Stimulated activated naive B cell treated with anti-CD40 and anti-IgM and Interleukin-4, amounts not matched to agents 10 μg/mL and 1 μg/mL and 100 μg/mL, for 72 hours (primary cell): ENCODE measurements at regions not wholly inside any gene's neighbourhood (a gene's known extent, or its start where the extent isn't known, plus 50 kb on each side); places are given as distances from the start of the nearest gene placed in this dataset.

Experiments used
- ATAC-seq, 2 donors: fragments of 150-1000 bp; cut with Tn5 transposase; replicated peaks; 2 replicates each; pipeline ENCODE4 v1.10.0; 2021; ENCODE audit warnings: moderate library complexity in 1 of 2
- DNase-seq: peaks from one replicate; pipeline ENCODE4 v3.0.0; 2021
- H3K27ac Mint-ChIP-seq: one replicate; pipeline ENCODE4 v1.8.0; 2022; ENCODE audit warnings: mild to moderate bottlenecking, mixed read lengths
- H3K27me3 Mint-ChIP-seq, 2 donors: one replicate each; pipeline ENCODE4 v1.8.0; 2022; ENCODE audit warnings: mixed read lengths in 2 of 2
- H3K36me3 Mint-ChIP-seq, 2 donors: one replicate each; pipeline ENCODE4 v1.8.0; 2022; ENCODE audit warnings: mixed read lengths in 2 of 2, mild to moderate bottlenecking in 1 of 2
- H3K4me1 Mint-ChIP-seq, 2 donors: one replicate each; pipeline ENCODE4 v1.8.0; 2022; ENCODE audit warnings: mixed read lengths in 2 of 2, mild to moderate bottlenecking in 1 of 2
- H3K4me3 Mint-ChIP-seq, 2 donors: one replicate each; pipeline ENCODE4 v1.8.0; 2022; ENCODE audit warnings: mild to moderate bottlenecking in 2 of 2, mixed read lengths in 2 of 2, moderate library complexity in 1 of 2
- H3K9me3 Mint-ChIP-seq, 2 donors: one replicate each; pipeline ENCODE4 v1.8.0; 2022; ENCODE audit warnings: mixed read lengths in 2 of 2, mild to moderate bottlenecking in 1 of 2

GRCh38 chr13:72657379-72657778 lies 70.0 kb downstream of the MZT1 start:
- Mint-ChIP-seq H3K27me3 (peaks cover 0 to 11% of the 10 kb centered on the region in 2 donors), H3K36me3 (no peaks in the 10 kb centered on the region), H3K4me3 (no peak overlapping the region), H3K27ac (no peak overlapping the region), H3K9me3 (no peaks in the 10 kb centered on the region), H3K4me1 (no peaks in the 10 kb centered on the region)
- no peak for DNase-seq
- no peak for ATAC-seq

DNA sequence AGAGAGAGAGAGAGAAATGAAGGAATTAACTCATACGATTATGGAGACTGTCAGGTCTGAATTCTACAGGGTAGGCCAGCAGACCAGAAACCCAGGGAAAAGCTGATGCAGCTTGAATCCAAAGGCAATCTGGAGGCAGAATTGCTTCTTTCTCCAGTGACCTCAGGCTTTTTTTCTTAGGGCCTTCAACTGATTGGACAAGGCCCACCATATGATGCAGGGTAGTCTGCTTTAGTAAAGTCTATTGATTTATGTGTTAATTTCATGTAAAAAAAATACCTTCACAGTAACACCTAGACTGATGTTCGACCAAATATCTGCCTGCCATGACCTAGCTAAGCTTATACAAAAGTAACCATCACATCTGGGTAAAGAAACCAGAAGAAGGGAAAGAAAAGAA lies 71.1 kb downstream of the MZT1 start:
- no peaks in the 10 kb centered on the region for H3K36me3 Mint-ChIP-seq
- H3K4me3 Mint-ChIP-seq: no peak overlapping the region
- ATAC-seq (no peak), DNase-seq (no peak)
- no peak overlapping the region for H3K27ac Mint-ChIP-seq
- peaks cover 0 to 11% of the 10 kb centered on the region in 2 donors for H3K27me3 Mint-ChIP-seq
- no peaks in the 10 kb centered on the region for H3K9me3 Mint-ChIP-seq
- no peaks in the 10 kb centered on the region for H3K4me1 Mint-ChIP-seq

DNA sequence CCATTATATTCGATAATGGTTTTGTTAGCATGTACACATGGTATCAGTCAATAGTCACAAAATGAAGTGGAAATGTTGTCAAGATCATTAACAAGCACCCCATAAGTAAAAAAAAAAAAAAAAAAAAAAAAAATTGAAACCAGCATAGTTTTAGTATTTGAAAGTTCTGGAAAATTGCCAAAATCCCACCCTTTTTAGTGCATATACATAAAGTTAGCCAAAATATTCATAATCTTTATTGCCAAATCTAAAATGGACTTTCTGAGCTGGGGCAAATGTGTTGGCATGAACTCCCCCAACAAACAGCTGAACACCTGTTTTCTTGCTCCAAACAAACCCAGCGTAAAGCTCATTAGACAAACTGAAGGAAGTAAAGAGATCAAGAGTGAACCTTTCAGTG lies 73.9 kb downstream of the MZT1 start:
- no peaks in the 10 kb centered on the region for H3K4me1 Mint-ChIP-seq
- no peak overlapping the region for H3K27ac Mint-ChIP-seq
- no peak overlapping the region for H3K4me3 Mint-ChIP-seq
- H3K36me3 Mint-ChIP-seq: no peaks in the 10 kb centered on the region
- peaks cover 0 to 11% of the 10 kb centered on the region in 2 donors for H3K27me3 Mint-ChIP-seq
- no peak for DNase-seq
- H3K9me3 Mint-ChIP-seq: no peaks in the 10 kb centered on the region
- no peak for ATAC-seq

- DNase-seq (no peak), ATAC-seq (no peak)
- peaks cover 0 to 11% of the 10 kb centered on the region in 2 donors for H3K27me3 Mint-ChIP-seq
- H3K9me3 Mint-ChIP-seq: no peaks in the 10 kb centered on the region
- H3K4me1 Mint-ChIP-seq: no peaks in the 10 kb centered on the region
- no peak overlapping the region for H3K27ac Mint-ChIP-seq
- H3K4me3 Mint-ChIP-seq: no peak overlapping the region
- no peaks in the 10 kb centered on the region for H3K36me3 Mint-ChIP-seq
Observed at GRCh38 chr13:72652681-72653080, 74.7 kb downstream of the MZT1 start.

- Mint-ChIP-seq H3K4me3 (no peak overlapping the region), H3K27ac (no peak overlapping the region), H3K9me3 (no peaks in the 10 kb centered on the region), H3K36me3 (no peaks in the 10 kb centered on the region), H3K4me1 (no peaks in the 10 kb centered on the region), H3K27me3 (peaks cover 0 to 6% of the 10 kb centered on the region in 2 donors)
- ATAC-seq: no peak
- DNase-seq: no peak
Observed at GRCh38 chr13:72651144-72651543, 76.3 kb downstream of the MZT1 start.

- H3K4me3 Mint-ChIP-seq: no peak overlapping the region
- no peaks in the 10 kb centered on the region for H3K36me3 Mint-ChIP-seq
- H3K27me3 Mint-ChIP-seq: peaks cover 0 to 6% of the 10 kb centered on the region in 2 donors
- no peaks in the 10 kb centered on the region for H3K4me1 Mint-ChIP-seq
- no peaks in the 10 kb centered on the region for H3K9me3 Mint-ChIP-seq
- no peak overlapping the region for H3K27ac Mint-ChIP-seq
- ATAC-seq: no peak
- no peak for DNase-seq
Observed at GRCh38 chr13:72650051-72650700, 77.3 kb downstream of the MZT1 start.

DNA sequence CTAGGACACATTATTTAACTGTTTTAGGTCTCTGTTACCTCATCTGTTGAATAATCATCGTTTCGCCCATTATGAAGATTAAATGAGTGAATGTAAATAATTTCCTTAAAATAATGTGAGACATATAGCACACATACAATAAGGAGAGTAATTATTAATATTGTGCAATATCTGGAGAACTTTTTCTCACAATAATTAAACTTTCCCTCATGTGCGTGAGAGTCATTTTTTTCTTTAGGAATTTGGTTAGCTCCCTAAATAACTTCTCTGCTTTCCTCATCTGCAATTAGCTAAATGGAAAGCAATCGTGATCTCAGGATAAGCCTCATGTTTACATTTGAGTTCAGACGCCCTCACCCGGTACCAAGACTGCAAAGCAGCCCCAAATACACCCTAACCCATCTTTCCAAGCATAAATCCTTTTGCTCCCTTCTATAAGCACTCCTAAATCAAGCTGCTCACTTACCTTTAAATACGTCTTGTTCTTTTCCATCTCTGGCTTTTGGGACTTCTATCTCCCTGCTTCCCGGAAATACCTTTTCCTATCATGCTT lies 78.8 kb downstream of the MZT1 start:
- no peak for ATAC-seq
- Mint-ChIP-seq H3K4me3 (no peak overlapping the region), H3K4me1 (no peaks in the 10 kb centered on the region), H3K36me3 (no peaks in the 10 kb centered on the region), H3K27ac (no peak overlapping the region), H3K27me3 (peaks cover 0 to under 1% of the 10 kb centered on the region in 2 donors), H3K9me3 (no peaks in the 10 kb centered on the region)
- DNase-seq: no peak

DNA sequence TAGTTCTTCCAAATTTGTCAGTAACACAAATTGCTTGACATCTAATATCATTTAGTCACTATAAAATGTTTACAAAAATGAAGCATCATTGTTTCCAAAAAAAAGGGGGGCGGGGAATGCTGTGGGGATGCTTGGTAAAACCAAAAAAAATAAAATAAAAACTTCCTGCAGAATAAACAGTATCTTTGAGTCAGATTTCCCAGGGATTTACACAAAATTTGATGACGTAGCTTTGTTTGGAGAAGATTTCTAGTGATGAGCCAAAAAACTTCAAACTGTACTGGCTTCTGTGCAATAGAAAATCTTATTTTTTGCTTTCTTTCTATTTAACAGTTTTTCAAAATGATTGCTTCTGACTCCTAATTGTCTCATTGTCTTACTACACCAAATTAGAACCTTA lies 80.0 kb downstream of the MZT1 start:
- H3K4me1 Mint-ChIP-seq: no peaks in the 10 kb centered on the region
- H3K9me3 Mint-ChIP-seq: no peaks in the 10 kb centered on the region
- H3K4me3 Mint-ChIP-seq: no peak overlapping the region
- no peak for ATAC-seq
- no peaks in the 10 kb centered on the region for H3K27me3 Mint-ChIP-seq
- no peak for DNase-seq
- H3K27ac Mint-ChIP-seq: no peak overlapping the region
- H3K36me3 Mint-ChIP-seq: no peaks in the 10 kb centered on the region

DNA sequence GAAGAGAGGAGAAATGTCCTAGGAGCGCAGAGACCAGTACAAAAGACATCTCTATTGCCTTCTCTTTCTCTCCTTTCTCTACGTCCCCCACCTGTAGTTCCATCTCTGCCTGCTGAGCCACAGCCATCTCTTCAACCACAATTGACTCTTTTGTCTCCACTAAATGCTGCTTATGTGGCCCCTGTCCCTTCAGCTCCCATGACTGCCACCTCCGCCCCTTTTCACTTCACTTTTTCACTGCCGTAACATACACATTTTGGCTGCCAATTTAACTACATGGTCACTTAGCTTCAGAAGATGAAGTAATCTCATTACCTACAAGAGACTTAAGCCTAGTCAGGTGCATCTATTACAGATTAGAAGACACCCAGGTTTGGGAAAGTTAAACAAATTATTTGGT lies 81.9 kb downstream of the MZT1 start:
- ATAC-seq (no peak), DNase-seq (no peak)
- Mint-ChIP-seq H3K27me3 (no peaks in the 10 kb centered on the region), H3K9me3 (no peaks in the 10 kb centered on the region), H3K36me3 (no peaks in the 10 kb centered on the region), H3K4me3 (no peak overlapping the region), H3K27ac (no peak overlapping the region), H3K4me1 (no peaks in the 10 kb centered on the region)

DNA sequence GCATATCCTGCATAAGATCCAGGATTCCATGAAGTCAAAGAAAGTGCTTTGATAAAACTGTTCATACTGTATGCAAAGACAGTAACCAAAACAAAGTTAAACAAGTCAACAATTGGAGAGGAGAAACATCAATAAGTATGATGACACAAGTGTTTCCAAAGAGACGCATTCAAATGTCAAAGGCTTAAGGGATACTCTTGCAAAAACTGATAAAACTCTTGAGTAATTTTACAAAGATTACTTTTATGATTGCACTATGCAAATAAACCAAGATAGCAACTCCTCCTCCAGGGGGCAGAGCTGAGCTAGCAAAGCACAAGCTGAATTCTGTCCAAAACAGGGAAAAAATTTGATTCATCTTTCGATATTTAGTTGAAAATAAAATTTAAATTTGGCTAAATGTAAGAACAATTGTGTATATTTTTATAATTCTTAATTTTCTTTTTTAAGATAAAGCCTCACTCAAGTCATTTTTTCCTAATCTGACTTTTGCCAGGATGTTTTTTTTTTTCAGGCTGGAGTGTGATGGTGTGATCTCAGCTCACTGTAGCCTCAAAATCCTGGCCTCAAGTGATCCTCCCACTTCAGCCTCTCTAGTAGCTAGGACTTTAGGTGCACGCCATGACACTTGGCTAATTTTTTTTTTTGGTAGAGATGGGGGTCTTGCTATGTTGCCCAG lies 84.0 kb downstream of the MZT1 start:
- no peaks in the 10 kb centered on the region for H3K27me3 Mint-ChIP-seq
- peak in 1 of 2 donors; percentile 42 for ATAC-seq
- no peaks in the 10 kb centered on the region for H3K4me1 Mint-ChIP-seq
- no peak overlapping the region for H3K4me3 Mint-ChIP-seq
- H3K9me3 Mint-ChIP-seq: no peaks in the 10 kb centered on the region
- DNase-seq: no peak
- H3K36me3 Mint-ChIP-seq: no peaks in the 10 kb centered on the region
- no peak overlapping the region for H3K27ac Mint-ChIP-seq

- no peaks in the 10 kb centered on the region for H3K27me3 Mint-ChIP-seq
- no peak overlapping the region for H3K4me3 Mint-ChIP-seq
- H3K36me3 Mint-ChIP-seq: no peaks in the 10 kb centered on the region
- no peak for DNase-seq
- H3K9me3 Mint-ChIP-seq: no peaks in the 10 kb centered on the region
- no peak for ATAC-seq
- no peaks in the 10 kb centered on the region for H3K4me1 Mint-ChIP-seq
- no peak overlapping the region for H3K27ac Mint-ChIP-seq
Observed at GRCh38 chr13:72639377-72639776, 88.1 kb downstream of the MZT1 start.

GRCh38 chr13:72638059-72638815 lies 89.2 kb downstream of the MZT1 start:
- H3K27ac Mint-ChIP-seq: no peak overlapping the region
- no peaks in the 10 kb centered on the region for H3K36me3 Mint-ChIP-seq
- no peaks in the 10 kb centered on the region for H3K4me1 Mint-ChIP-seq
- ATAC-seq (no peak), DNase-seq (no peak)
- no peaks in the 10 kb centered on the region for H3K27me3 Mint-ChIP-seq
- H3K9me3 Mint-ChIP-seq: no peaks in the 10 kb centered on the region
- no peak overlapping the region for H3K4me3 Mint-ChIP-seq

GRCh38 chr13:72637561-72637960 lies 89.9 kb downstream of the MZT1 start:
- Mint-ChIP-seq H3K36me3 (no peaks in the 10 kb centered on the region), H3K27me3 (no peaks in the 10 kb centered on the region), H3K27ac (no peak overlapping the region), H3K9me3 (peaks cover 0 to 2% of the 10 kb centered on the region in 2 donors), H3K4me3 (no peak overlapping the region), H3K4me1 (no peaks in the 10 kb centered on the region)
- ATAC-seq: no peak
- DNase-seq: no peak

DNA sequence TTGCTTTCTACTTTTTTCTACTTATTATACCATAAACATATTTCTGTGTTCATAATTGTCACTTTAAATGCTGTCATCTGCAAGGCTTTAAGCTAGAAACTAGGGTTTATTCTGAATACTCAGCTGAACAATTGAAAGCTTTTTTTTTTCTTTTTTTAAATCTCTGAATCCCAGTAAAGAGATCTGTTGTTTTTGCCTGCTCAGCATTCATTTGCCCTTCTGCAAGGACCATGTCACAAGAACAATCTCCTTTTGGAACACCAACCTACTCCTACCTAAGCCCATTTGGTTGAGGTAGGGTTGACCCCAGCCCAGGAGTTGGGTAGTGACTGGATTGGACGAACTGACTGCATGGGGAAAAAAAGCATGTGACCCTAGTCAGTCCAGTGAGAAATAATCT lies 92.6 kb downstream of the MZT1 start:
- Mint-ChIP-seq H3K36me3 (no peaks in the 10 kb centered on the region), H3K4me1 (no peaks in the 10 kb centered on the region), H3K27ac (no peak overlapping the region), H3K4me3 (no peak overlapping the region), H3K9me3 (peaks cover 0 to 8% of the 10 kb centered on the region in 2 donors), H3K27me3 (no peaks in the 10 kb centered on the region)
- DNase-seq: no peak
- ATAC-seq: no peak

DNA sequence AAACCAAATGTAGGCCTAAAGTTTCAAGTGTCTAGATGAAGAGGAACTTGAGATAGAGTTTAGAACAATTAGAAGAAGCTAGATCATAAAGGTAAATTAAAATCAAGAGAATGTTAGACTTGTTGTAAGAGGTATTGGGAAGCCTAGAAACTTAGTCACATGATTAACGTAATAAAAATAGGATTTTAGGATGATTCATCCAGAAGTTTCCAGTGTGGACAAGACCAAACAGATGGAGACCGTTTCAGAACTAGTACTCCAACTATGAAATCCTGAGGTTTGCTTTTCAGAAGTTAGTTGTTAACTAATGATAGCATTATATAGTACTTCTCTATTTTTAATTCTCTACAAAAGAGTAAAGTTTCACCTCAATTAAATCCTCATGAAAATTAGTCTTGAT lies 104.9 kb downstream of the MZT1 start:
- peaks cover 0 to 4% of the 10 kb centered on the region in 2 donors for H3K4me1 Mint-ChIP-seq
- no peak overlapping the region for H3K4me3 Mint-ChIP-seq
- H3K27me3 Mint-ChIP-seq: peaks cover 7 to 9% of the 10 kb centered on the region in 2 donors
- H3K36me3 Mint-ChIP-seq: no peaks in the 10 kb centered on the region
- H3K9me3 Mint-ChIP-seq: peaks cover 0 to 5% of the 10 kb centered on the region in 2 donors
- ATAC-seq (no peak), DNase-seq (no peak)
- H3K27ac Mint-ChIP-seq: no peak overlapping the region
